ENCODE measurements at regions not wholly inside any gene's neighbourhood (a gene's known extent, or its start where the extent isn't known, plus 50 kb on each side); places are given as distances from the start of the nearest gene placed in this dataset.

- DNase-seq (ENCODE audit: low read depth in 3 of 3) = no peak
These were observed 534.7 kb downstream of the ANKRD50 start for GRCh38 chr4:124177647-124178425.

- no peak for DNase-seq (ENCODE audit: low read depth in 3 of 3)
These were observed 534.0 kb downstream of the ANKRD50 start for GRCh38 chr4:124178449-124179021.

- DNase-seq (ENCODE audit: low read depth in 3 of 3) = no peak
These were observed 532.9 kb downstream of the ANKRD50 start for GRCh38 chr4:124179506-124180186.

GRCh38 chr4:124181039-124181438 is 531.5 kb downstream of the ANKRD50 start:
- no peak for DNase-seq (ENCODE audit: low read depth in 3 of 3)

GRCh38 chr4:124183231-124183630 is 529.3 kb downstream of the ANKRD50 start:
- DNase-seq (ENCODE audit: low read depth in 3 of 3) = no peak

GRCh38 chr4:124183926-124184325 is 528.6 kb downstream of the ANKRD50 start:
- no peak for DNase-seq (ENCODE audit: low read depth in 3 of 3)

- no peak for DNase-seq (ENCODE audit: low read depth in 3 of 3)
These were observed 527.7 kb downstream of the ANKRD50 start for GRCh38 chr4:124184792-124185191.

GRCh38 chr4:124188595-124188994 is 523.9 kb downstream of the ANKRD50 start:
- no peak for DNase-seq (ENCODE audit: low read depth in 3 of 3)

GRCh38 chr4:124189545-124189944 is 523.0 kb downstream of the ANKRD50 start:
- no peak for DNase-seq (ENCODE audit: low read depth in 3 of 3)

GRCh38 chr4:124191329-124191728 is 521.2 kb downstream of the ANKRD50 start:
- DNase-seq (ENCODE audit: low read depth in 3 of 3) = no peak

GRCh38 chr4:124192544-124192943 is 520.0 kb downstream of the ANKRD50 start:
- no peak for DNase-seq (ENCODE audit: low read depth in 3 of 3)

GRCh38 chr4:124199185-124199584 is 513.3 kb downstream of the ANKRD50 start:
- DNase-seq (ENCODE audit: low read depth in 3 of 3) = no peak

- DNase-seq (ENCODE audit: low read depth in 3 of 3) = no peak
These were observed 512.8 kb downstream of the ANKRD50 start for GRCh38 chr4:124199755-124200154.

GRCh38 chr4:124201636-124202035 is 510.9 kb downstream of the ANKRD50 start:
- no peak for DNase-seq (ENCODE audit: low read depth in 3 of 3)

GRCh38 chr4:124202099-124202498 is 510.4 kb downstream of the ANKRD50 start:
- DNase-seq (ENCODE audit: low read depth in 3 of 3) = no peak

GRCh38 chr4:124203613-124204238 is 508.8 kb downstream of the ANKRD50 start:
- DNase-seq (ENCODE audit: low read depth in 3 of 3) = no peak

GRCh38 chr4:124206779-124207605 is 505.5 kb downstream of the ANKRD50 start:
- no peak for DNase-seq (ENCODE audit: low read depth in 3 of 3)

- no peak for DNase-seq (ENCODE audit: low read depth in 3 of 3)
These were observed 503.3 kb downstream of the ANKRD50 start for GRCh38 chr4:124209211-124209610.

GRCh38 chr4:124209626-124210025 is 502.9 kb downstream of the ANKRD50 start:
- no peak for DNase-seq (ENCODE audit: low read depth in 3 of 3)

GRCh38 chr4:124210746-124211145 is 501.8 kb downstream of the ANKRD50 start:
- no peak for DNase-seq (ENCODE audit: low read depth in 3 of 3)

GRCh38 chr4:124212815-124213630 is 499.5 kb downstream of the ANKRD50 start:
- DNase-seq (ENCODE audit: low read depth in 3 of 3) = no peak

Data from stimulated activated CD4-positive, alpha-beta T cell treated with anti-CD3 and anti-CD28 coated beads, TNF-alpha, amount 100 ng/mL, for 24 hours (primary cell).